GM18951 (cell line): ENCODE measurements at regions not wholly inside any gene's neighbourhood (a gene's known extent, or its start where the extent isn't known, plus 50 kb on each side); places are given as distances from the start of the nearest gene placed in this dataset.

Experiments
- POLR2A ChIP-seq: IDR thresholded peaks from 4 replicates; pipeline ENCODE4 v1.6.1; 2011; ENCODE audit warnings: mild to moderate bottlenecking; ENCODE audit not compliant: insufficient read length, insufficient read depth; ENCODE audit errors: extremely low read depth
- in situ Hi-C: fragments of 300-500 bp; cut with MboI; formaldehyde crosslinking; loops from one replicate; pipeline ENCODE4 v1.12.0; 2022; ENCODE audit warnings: low sequenced_read_pairs, mixed read lengths, inconsistent platforms; ENCODE audit not compliant: unreplicated experiment

DNA sequence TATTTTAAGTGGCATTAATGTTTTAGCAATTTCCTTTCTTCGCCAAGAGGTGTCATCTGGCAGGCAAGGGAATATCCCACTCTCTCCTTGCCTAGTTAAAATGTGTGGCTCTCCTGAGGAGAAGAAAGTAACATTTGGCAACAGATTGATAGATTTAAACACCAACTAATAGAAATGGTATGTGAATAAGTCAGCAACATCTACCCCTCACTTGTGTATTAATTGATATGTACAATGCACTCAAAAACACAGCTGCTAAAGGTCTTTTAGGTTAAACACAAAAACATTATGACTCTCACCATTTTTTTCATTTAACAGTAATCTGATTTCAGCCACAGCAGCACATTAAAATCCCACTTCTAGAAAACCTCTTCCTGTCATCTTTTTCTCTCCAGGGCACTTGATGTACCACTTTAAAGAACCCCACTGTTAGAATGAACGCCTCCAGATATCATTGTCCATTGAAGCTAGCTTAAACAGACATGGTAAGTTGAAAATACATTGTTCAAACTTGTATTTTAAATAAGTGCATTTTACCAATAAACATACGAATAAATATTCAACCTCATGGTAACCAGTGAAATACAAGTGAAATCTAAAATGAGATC, 151.7 kb downstream of the RPAP3 start:
- in situ Hi-C loops = no loop called here
- no peak for TF ChIP-seq POLR2A

DNA sequence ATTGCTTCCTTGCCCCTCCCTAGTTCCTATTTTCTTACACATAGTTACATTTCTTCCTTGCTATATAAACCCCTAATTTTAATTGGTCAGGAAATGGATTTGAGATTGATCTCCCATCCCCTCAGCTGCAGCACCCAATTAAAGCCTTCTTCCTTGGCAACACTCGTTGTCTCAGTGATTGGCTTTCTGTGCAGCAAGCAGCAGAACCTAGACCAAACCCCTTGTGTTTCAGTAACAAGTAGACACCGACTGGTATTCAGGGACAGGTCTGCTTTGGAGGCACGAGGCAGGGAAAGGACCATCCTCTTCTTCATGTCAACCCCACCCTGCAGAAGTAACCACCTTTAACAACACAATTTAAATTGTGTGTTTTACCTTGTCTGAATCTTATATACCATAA, 152.6 kb downstream of the RPAP3 start:
- no peak for TF ChIP-seq POLR2A
- in situ Hi-C loops = no loop called here

GRCh38 chr12:47551426-47551851, 154.4 kb downstream of the RPAP3 start:
- no peak for TF ChIP-seq POLR2A
- in situ Hi-C loops = no loop called here

GRCh38 chr12:47549258-47549657, 156.6 kb downstream of the RPAP3 start:
- TF ChIP-seq POLR2A = no peak
- in situ Hi-C loops = no loop called here

DNA sequence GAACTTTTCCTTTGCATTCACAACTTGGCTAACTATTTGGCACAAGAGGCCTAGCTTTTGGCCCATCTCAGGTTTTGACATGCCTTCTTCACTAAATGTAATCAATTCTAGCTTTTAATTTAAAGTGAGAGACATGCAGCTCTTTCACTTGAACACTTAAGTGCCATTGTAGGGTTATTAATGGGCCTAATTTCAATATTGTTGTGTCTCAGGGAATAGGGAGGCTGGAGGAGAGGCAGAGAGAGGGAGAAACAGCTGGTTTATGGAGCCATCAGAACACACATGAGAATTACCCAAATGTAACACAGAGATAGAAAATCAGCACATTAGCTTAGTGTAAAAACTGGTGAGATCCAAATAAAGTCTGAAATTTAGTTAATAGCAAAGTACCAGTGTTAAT, 157.4 kb downstream of the RPAP3 start:
- TF ChIP-seq POLR2A = no peak
- in situ Hi-C loops = no loop called here

- in situ Hi-C loops = no loop called here
- no peak for TF ChIP-seq POLR2A
Observed at GRCh38 chr12:47547077-47547476, 158.8 kb downstream of the RPAP3 start.

GRCh38 chr12:47545938-47546609, 159.8 kb downstream of the RPAP3 start:
- in situ Hi-C loops = no loop called here
- TF ChIP-seq POLR2A = no peak

- in situ Hi-C loops = no loop called here
- TF ChIP-seq POLR2A = no peak
Observed at GRCh38 chr12:47534695-47535094, 171.1 kb downstream of the RPAP3 start.

DNA sequence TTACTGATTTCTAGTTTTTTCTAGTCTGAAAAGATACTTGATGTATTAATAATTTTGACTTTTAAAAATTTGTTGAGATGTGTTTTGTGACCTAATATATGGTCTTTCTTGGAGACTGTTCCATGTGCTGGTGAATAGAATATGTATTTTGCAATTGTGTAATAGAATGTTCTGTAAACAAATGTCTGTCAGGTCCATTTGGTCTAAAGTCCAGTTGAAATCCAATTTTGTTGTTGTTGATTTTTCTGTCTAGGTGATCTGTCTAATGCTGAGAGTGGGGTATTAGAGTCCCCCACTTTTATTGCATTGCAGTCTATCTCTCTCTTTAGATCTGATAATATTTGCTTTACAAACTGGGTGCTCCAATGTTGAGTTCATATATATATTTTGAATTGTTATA, 175.8 kb downstream of the RPAP3 start:
- in situ Hi-C loops = no loop called here
- no peak for TF ChIP-seq POLR2A

GRCh38 chr12:47527816-47528215, 178.0 kb downstream of the RPAP3 start:
- TF ChIP-seq POLR2A = no peak

GRCh38 chr12:47520029-47520428, 185.8 kb downstream of the RPAP3 start:
- no peak for TF ChIP-seq POLR2A
- in situ Hi-C loops = no loop called here

More at GRCh38 chr12:47527816-47528215, 178.0 kb downstream of the RPAP3 start:
- in situ Hi-C loops = no loop called here

DNA sequence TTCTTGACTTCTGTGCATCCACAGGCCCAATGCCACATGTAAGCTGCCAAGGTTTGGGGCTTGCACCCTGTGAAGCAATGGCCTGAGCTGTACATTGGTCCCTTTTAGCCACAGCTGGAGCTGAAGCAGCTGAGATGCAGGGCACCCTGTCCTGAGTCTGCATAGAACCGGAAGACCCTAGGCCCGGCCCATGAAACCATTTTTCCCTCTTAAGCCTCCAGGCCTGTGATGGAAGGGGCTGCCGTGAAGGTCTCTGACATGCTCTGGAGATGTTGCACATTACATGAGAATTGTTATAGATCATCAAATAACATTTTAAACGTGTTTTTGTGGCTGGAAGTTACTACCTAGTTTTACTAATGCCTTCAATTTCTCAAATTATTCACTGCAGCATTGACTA, 188.7 kb downstream of the RPAP3 start:
- in situ Hi-C loops = no loop called here
- TF ChIP-seq POLR2A = no peak

DNA sequence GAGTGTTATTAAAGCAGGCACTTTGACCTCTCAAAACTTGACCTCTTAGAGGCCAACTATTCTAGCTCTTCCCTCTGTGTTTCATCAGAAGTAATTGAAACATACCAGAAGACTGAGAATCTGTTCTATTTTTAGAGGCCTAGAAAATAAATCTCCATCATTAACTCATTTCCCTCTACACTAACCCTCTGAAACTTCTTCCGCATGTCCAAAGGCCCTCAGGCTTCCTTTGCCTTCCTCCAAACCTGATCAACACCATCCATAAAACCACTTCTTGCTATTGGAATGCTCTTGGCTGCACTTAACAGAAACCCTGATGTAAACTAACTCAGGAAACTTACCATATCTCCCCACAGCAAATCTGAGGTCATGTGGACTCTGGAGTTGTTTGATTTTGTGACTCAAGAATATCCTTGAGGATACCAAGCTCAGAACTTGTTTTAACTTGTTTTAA, 196.4 kb downstream of the RPAP3 start:
- no peak for TF ChIP-seq POLR2A
- in situ Hi-C loops = no loop called here

- TF ChIP-seq POLR2A = no peak
- in situ Hi-C loops = no loop called here
Observed at GRCh38 chr12:47507221-47507620, 198.6 kb downstream of the RPAP3 start.
